Testis (tissue), 2 donors: ENCODE measurements at regions not wholly inside any gene's neighbourhood (a gene's known extent, or its start where the extent isn't known, plus 50 kb on each side); places are given as distances from the start of the nearest gene placed in this dataset.

ENCODE experiments used
- CTCF ChIP-seq, 3 experiments: fragments of 450-650 bp in 2 of 3; fragments of 200-600 bp in 1 of 3; sonication (generic) in 1 of 3; IDR thresholded peaks; one replicate each; pipeline ENCODE4 v1.5.1; 2016 to 2019; ENCODE audit warnings: antibody characterized with exemption in 3 of 3, mild to moderate bottlenecking in 2 of 3, moderate library complexity in 1 of 3
- POLR2A ChIP-seq: fragments of 450-650 bp; IDR thresholded peaks from one replicate; pipeline ENCODE4 v1.6.1; 2017; ENCODE audit warnings: antibody characterized with exemption, mild to moderate bottlenecking, moderate library complexity

DNA sequence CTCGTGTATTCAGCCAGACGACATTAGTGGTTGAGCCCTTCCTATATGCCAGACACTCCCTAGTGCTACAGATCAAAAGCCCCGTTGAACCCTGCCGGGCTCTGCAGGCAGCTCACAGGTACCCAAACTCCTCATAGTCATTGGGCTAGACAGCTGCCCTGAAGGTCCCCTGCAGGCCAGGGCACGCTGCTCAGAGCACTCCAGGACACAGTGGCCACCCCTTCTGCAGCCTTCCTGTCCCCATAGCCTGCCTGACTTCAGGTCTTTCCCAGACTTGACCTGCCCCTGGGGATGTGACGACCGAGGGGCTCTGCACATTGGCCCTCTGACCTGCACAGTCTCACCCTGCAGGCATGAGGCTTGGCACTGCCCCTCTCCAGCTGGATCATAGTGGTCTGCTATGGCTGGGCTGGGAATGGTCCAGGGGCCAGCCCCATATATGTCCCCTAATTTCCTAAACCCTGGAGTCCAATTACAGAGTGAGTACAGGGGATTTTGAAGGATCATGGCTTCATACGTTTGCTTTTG is 64.2 kb upstream of the UBAC2 start:
- TF ChIP-seq POLR2A = no peak
- TF ChIP-seq CTCF (IDR thresholded peaks at IDR 0.05) = no peak
